B cell (primary cell): ENCODE measurements at regions not wholly inside any gene's neighbourhood (a gene's known extent, or its start where the extent isn't known, plus 50 kb on each side); places are given as distances from the start of the nearest gene placed in this dataset.

Source experiments
- EZH2 ChIP-seq: IDR thresholded peaks from 2 replicates; pipeline ENCODE4 v1.6.1; 2012; ENCODE audit warnings: borderline replicate concordance, low read depth, mild to moderate bottlenecking, moderate library complexity, low read length; ENCODE audit not compliant: insufficient read depth, poor library complexity, severe bottlenecking
- TF ChIP-seq, protein P1 (sequence below): fragments of 200-600 bp; IDR thresholded peaks from one replicate; pipeline ENCODE4 v1.8.0; 2022; ENCODE audit warnings: antibody characterized with exemption, mild to moderate bottlenecking

DNA sequence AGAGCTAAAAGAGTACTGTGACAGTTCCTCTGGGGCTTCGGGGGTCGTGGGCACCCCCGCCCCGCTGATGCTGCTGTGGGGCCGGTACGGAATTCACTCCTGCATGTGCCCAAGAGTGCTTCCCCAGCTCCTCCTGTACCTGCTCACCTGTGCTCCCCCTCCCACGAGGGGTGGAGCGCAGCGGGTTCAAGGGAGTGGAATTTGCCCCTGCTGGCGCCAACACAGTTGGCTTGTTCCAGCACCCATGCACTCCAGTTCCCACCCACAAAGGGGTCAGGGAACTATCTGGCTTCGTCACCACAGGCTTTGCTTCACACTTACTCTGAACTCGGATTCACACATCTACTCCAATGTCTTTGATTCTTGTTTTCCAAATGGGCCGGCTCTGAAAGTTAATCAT lies 1086.9 kb upstream of the CDH6 start:
- TF ChIP-seq, protein P1, sequence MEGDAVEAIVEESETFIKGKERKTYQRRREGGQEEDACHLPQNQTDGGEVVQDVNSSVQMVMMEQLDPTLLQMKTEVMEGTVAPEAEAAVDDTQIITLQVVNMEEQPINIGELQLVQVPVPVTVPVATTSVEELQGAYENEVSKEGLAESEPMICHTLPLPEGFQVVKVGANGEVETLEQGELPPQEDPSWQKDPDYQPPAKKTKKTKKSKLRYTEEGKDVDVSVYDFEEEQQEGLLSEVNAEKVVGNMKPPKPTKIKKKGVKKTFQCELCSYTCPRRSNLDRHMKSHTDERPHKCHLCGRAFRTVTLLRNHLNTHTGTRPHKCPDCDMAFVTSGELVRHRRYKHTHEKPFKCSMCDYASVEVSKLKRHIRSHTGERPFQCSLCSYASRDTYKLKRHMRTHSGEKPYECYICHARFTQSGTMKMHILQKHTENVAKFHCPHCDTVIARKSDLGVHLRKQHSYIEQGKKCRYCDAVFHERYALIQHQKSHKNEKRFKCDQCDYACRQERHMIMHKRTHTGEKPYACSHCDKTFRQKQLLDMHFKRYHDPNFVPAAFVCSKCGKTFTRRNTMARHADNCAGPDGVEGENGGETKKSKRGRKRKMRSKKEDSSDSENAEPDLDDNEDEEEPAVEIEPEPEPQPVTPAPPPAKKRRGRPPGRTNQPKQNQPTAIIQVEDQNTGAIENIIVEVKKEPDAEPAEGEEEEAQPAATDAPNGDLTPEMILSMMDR = no peak
- no peak for TF ChIP-seq EZH2
